ENCODE measurements at regions not wholly inside any gene's neighbourhood (a gene's known extent, or its start where the extent isn't known, plus 50 kb on each side); places are given as distances from the start of the nearest gene placed in this dataset.

DNA sequence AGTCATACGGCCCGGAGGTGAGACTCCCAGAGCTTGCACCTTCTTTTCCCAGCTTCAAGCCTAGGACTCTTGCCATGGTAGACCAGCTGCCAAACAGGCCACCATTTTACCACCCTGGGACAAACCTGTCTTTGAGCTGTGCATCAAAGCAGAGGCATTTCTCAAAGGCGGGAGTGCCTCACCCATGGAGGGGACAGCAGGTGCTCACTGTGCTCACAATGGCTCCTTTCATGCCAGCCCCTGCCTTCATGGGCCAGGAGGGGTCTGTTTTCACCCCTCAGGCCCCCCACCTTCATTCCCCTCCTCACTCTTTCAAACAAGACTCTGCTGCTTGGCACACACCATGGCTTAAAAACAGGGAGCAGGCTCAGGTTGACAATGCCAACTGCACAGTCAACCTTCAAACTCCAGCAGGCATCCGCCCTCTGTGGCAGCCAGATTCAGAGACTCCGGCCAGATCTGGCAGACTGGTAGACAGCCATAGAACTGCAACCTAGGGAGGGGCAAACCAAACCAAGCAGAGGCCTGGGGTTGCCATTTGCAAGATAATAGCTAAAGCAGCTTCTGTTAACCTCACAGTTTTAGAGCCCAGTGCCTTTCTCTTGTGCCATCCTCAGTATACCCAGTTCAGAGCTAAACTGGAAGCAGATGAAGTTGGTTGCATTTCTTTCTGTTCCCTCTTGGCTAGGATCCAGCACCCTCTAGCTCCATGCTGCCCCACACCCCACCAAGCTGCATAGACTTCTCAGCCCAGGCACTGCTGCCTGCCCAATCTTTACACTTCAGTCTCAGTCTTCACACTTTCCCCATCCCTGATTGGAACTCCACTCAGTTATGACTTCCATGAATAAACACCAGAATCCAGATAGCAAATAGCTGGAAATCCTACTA lies 93.9 kb upstream of the SPATA13 start:
- TF ChIP-seq, protein P1, sequence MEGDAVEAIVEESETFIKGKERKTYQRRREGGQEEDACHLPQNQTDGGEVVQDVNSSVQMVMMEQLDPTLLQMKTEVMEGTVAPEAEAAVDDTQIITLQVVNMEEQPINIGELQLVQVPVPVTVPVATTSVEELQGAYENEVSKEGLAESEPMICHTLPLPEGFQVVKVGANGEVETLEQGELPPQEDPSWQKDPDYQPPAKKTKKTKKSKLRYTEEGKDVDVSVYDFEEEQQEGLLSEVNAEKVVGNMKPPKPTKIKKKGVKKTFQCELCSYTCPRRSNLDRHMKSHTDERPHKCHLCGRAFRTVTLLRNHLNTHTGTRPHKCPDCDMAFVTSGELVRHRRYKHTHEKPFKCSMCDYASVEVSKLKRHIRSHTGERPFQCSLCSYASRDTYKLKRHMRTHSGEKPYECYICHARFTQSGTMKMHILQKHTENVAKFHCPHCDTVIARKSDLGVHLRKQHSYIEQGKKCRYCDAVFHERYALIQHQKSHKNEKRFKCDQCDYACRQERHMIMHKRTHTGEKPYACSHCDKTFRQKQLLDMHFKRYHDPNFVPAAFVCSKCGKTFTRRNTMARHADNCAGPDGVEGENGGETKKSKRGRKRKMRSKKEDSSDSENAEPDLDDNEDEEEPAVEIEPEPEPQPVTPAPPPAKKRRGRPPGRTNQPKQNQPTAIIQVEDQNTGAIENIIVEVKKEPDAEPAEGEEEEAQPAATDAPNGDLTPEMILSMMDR (conservative IDR thresholded peaks at IDR 0.05; ENCODE audit: low read depth, low read length): no peak
- DNase-seq (ENCODE audit: low read depth): no peak
- no peak overlapping the region for H3K4me3 ChIP-seq (ENCODE audit: low read depth, low read length)

DNA sequence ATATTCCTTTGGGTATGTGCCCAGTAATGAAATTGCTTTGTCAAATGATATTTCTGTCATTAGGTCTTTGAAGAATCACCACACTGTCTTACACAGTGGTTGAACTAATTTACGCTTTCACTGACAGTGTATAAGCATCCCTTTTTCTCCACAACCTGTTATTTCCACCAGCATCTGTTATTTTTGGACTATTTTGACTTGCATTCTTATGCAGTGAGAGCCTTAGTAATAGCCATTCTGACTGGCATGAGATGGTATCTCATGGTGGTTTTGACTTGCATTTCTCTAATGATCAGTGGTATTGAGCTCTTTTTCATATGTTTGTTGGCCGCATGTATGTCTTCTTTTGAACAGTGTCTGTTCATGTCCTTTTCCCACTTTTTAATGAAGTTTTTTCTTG lies 92.0 kb upstream of the SPATA13 start:
- no peak overlapping the region for H3K4me3 ChIP-seq (ENCODE audit: low read depth, low read length)
- TF ChIP-seq, protein P1 (conservative IDR thresholded peaks at IDR 0.05; ENCODE audit: low read depth, low read length): no peak
- DNase-seq (ENCODE audit: low read depth): no peak

DNA sequence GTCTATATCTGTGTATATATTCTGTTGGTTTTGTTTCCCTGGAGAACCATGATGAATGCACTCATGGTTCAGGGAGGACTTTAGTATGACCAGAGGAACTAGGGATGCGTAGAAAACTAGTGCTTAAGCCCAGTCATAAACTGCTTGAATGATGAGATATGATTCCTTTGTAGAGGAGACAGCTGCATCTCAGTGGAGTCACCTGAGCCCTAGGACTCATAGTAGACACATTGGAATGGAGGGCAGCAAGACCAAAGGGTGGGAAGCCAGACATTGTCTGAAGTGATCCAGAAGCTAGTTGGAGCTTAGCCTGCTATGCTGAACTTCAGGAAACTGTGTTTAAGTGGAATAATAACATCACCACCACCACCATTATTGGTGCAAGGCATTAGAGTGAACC lies 89.5 kb upstream of the SPATA13 start:
- no peak for DNase-seq (ENCODE audit: low read depth)

DNA sequence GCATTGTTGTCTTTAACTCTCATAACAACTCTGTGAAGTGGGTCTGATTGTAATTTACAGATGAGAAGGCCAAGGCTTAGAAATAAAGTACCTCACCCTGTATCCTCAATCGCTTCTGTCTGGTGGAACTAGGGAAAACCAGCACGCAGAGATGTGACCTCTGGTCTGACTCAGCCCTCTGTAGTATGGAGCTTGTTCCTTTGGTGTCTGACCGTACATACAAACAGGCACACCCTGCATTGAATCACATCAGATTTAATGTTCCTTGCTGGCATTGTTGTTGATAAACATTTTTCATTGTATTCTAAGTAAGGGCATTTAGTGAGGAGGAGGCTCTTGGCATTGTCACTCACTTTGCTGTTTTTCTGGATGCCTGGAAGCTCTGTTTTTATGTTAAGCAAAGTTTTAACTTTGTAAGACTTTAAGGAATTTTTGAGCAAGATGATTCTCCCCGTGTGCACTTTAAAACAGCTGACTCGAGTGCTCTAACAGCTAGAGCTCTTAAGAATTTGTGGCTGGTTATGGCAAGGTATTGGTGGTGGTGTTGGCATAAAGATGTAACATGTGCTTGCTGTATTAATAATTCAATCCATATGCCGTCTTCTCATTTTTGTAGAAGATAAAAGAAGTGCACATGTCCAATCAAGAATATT lies 89.0 kb upstream of the SPATA13 start:
- TF ChIP-seq, protein P1 (conservative IDR thresholded peaks at IDR 0.05; ENCODE audit: low read depth, low read length): no peak
- no peak overlapping the region for H3K4me3 ChIP-seq (ENCODE audit: low read depth, low read length)
- peak; percentile 24 for DNase-seq (ENCODE audit: low read depth)

More for the DNA sequence above, 89.5 kb upstream of the SPATA13 start:
- no peak overlapping the region for H3K4me3 ChIP-seq (ENCODE audit: low read depth, low read length)
- TF ChIP-seq, protein P1 (conservative IDR thresholded peaks at IDR 0.05; ENCODE audit: low read depth, low read length): no peak

- TF ChIP-seq, protein P1 (conservative IDR thresholded peaks at IDR 0.05; ENCODE audit: low read depth, low read length): no peak
- no peak for DNase-seq (ENCODE audit: low read depth)
- no peak overlapping the region for H3K4me3 ChIP-seq (ENCODE audit: low read depth, low read length)
Observed at GRCh38 chr13:24073657-24074056, 86.9 kb upstream of the SPATA13 start.

DNA sequence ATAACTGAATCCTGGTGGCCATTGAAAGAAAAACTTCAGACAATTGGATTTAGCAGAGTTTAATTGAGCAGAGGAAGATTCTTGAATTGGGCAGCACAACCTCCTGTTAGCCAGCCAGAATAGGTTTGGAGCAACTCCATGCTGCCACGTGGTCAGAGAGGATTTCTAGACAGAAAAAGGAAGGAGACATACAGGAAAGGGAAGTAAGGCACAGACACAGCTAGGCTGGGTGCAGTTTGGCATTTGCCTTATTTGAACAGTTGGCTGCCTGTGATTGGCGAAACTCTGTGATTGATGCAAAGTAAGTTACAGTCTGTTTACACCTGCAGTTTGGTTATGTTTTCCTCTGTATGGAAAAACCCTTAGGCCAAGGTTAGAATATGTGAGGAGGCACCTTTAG lies 85.8 kb upstream of the SPATA13 start:
- DNase-seq (ENCODE audit: low read depth): no peak
- no peak overlapping the region for H3K4me3 ChIP-seq (ENCODE audit: low read depth, low read length)
- TF ChIP-seq, protein P1 (conservative IDR thresholded peaks at IDR 0.05; ENCODE audit: low read depth, low read length): no peak

Measured in choroid plexus epithelial cell (primary cell).